ENCODE measurements at regions not wholly inside any gene's neighbourhood (a gene's known extent, or its start where the extent isn't known, plus 50 kb on each side); places are given as distances from the start of the nearest gene placed in this dataset.

- no peak for TF ChIP-seq CTCF (IDR thresholded peaks at IDR 0.05)
- no peak for TF ChIP-seq POLR2A (IDR thresholded peaks at IDR 0.05)
Observed at GRCh38 chr2:191483117-191483516, 194.8 kb upstream of the NABP1 start.

All from lower leg skin (tissue), 3 donors.